ENCODE measurements at regions not wholly inside any gene's neighbourhood (a gene's known extent, or its start where the extent isn't known, plus 50 kb on each side); places are given as distances from the start of the nearest gene placed in this dataset.
"Not testable (repeated sequence)": the region's sequence is repeated elsewhere in the genome, so short reads cannot be mapped to it uniquely, and the experiment has no call there.

GRCh38 chr2:95765925-95766910 is 174.4 kb downstream of the TRIM43 start:
- DNase-seq (ENCODE audit: low spot score), result not testable (repeated sequence)

GRCh38 chr2:95767531-95767930 is 175.7 kb downstream of the TRIM43 start:
- DNase-seq (ENCODE audit: low spot score), result not testable (repeated sequence)

GRCh38 chr2:95767950-95768349 is 176.1 kb downstream of the TRIM43 start:
- DNase-seq (ENCODE audit: low spot score), result not testable (repeated sequence)

GRCh38 chr2:95769256-95769655 is 177.5 kb downstream of the TRIM43 start:
- DNase-seq (ENCODE audit: low spot score), result not testable (repeated sequence)

GRCh38 chr2:95770726-95771125 is 178.9 kb downstream of the TRIM43 start:
- DNase-seq (ENCODE audit: low spot score), result not testable (repeated sequence)

GRCh38 chr2:95774322-95775192 is 182.8 kb downstream of the TRIM43 start:
- not testable (repeated sequence) for DNase-seq (ENCODE audit: low spot score)

- DNase-seq (ENCODE audit: low spot score), result not testable (repeated sequence)
These were observed 183.4 kb downstream of the TRIM43 start for GRCh38 chr2:95775193-95775531.
